ENCODE measurements at regions not wholly inside any gene's neighbourhood (a gene's known extent, or its start where the extent isn't known, plus 50 kb on each side); places are given as distances from the start of the nearest gene placed in this dataset.

GRCh38 chr6:25165800-25166199 is 113.4 kb upstream of the CARMIL1 start:
- no peak for TF ChIP-seq CTCF (IDR thresholded peaks at IDR 0.05)
- no peak for TF ChIP-seq POLR2A (IDR thresholded peaks at IDR 0.05)
- no peak for TF ChIP-seq EP300 (IDR thresholded peaks at IDR 0.05)
